Tibial nerve (tissue), 4 donors: ENCODE measurements at regions not wholly inside any gene's neighbourhood (a gene's known extent, or its start where the extent isn't known, plus 50 kb on each side); places are given as distances from the start of the nearest gene placed in this dataset.

Experiments used
- EP300 ChIP-seq, 2 donors: sonication (generic); formaldehyde crosslinking; IDR thresholded peaks; one replicate each; pipeline ENCODE4 v1.6.1; 2017; ENCODE audit warnings: antibody characterized with exemption in 2 of 2, mild to moderate bottlenecking in 1 of 2
- POLR2A ChIP-seq, 2 donors: fragments of 450-650 bp; IDR thresholded peaks; one replicate each; pipeline ENCODE4 v1.6.1; 2017; ENCODE audit warnings: antibody characterized with exemption in 2 of 2, mild to moderate bottlenecking in 2 of 2, moderate library complexity in 2 of 2
- TF ChIP-seq, protein P1 (sequence below), 5 experiments: fragments of 200-600 bp in 3 of 5; fragments of 450-650 bp in 2 of 5; sonication (generic) in 3 of 5; IDR thresholded peaks; one replicate each; pipeline ENCODE4 v1.5.1; 2016 to 2019; ENCODE audit warnings: antibody characterized with exemption in 5 of 5, mild to moderate bottlenecking in 3 of 5, moderate library complexity in 2 of 5

DNA sequence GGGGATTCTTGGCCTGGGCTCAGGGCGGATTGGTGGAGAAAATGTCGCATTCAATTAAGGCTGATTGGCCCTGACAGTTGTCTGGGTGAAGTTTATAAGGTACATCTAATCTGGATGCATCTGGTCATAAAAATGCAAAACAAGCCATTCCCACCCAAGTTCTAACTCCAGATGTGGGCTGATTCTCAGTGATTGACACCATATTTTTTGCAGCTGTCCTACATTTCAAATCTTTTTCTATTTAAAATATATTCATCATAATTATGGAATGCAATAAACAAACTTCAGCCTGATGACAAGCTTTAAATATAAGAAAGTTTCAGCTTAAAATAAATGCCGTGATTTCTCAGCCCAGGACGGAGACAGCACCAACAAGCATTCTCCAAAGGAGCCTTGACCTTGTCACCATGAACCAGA is 146.4 kb upstream of the SMIM23 start:
- TF ChIP-seq, protein P1, sequence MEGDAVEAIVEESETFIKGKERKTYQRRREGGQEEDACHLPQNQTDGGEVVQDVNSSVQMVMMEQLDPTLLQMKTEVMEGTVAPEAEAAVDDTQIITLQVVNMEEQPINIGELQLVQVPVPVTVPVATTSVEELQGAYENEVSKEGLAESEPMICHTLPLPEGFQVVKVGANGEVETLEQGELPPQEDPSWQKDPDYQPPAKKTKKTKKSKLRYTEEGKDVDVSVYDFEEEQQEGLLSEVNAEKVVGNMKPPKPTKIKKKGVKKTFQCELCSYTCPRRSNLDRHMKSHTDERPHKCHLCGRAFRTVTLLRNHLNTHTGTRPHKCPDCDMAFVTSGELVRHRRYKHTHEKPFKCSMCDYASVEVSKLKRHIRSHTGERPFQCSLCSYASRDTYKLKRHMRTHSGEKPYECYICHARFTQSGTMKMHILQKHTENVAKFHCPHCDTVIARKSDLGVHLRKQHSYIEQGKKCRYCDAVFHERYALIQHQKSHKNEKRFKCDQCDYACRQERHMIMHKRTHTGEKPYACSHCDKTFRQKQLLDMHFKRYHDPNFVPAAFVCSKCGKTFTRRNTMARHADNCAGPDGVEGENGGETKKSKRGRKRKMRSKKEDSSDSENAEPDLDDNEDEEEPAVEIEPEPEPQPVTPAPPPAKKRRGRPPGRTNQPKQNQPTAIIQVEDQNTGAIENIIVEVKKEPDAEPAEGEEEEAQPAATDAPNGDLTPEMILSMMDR (IDR thresholded peaks at IDR 0.05): no peak
- TF ChIP-seq EP300 (IDR thresholded peaks at IDR 0.05) (no peak), POLR2A (IDR thresholded peaks at IDR 0.05) (no peak)
